Adipocyte (in vitro differentiated cells): ENCODE measurements at regions not wholly inside any gene's neighbourhood (a gene's known extent, or its start where the extent isn't known, plus 50 kb on each side); places are given as distances from the start of the nearest gene placed in this dataset.

Experiments
- DNase-seq: peaks from one replicate; pipeline ENCODE4 v3.0.0-alpha.2; 2015; ENCODE audit warnings: low read depth
- H3K27me3 ChIP-seq: replicated peaks from 2 replicates; pipeline ENCODE4 v1.7.0; 2013; ENCODE audit warnings: mild to moderate bottlenecking, low read length, moderate library complexity; ENCODE audit not compliant: control insufficient read depth, insufficient read depth
- H3K36me3 ChIP-seq: 2 replicates; pipeline ENCODE4 v1.7.0; 2013; ENCODE audit warnings: low read length, mild to moderate bottlenecking, moderate library complexity; ENCODE audit not compliant: control insufficient read depth, insufficient read depth, severe bottlenecking
- H3K4me1 ChIP-seq: 2 replicates; pipeline ENCODE4 v1.7.0; 2013; ENCODE audit warnings: mild to moderate bottlenecking, low read length, moderate library complexity; ENCODE audit not compliant: control insufficient read depth, insufficient read depth
- H3K4me3 ChIP-seq: 2 replicates; pipeline ENCODE4 v1.7.0; 2013; ENCODE audit warnings: mild to moderate bottlenecking, low read length, moderate library complexity
- H3K9ac ChIP-seq: 2 replicates; pipeline ENCODE4 v1.7.0; 2013; ENCODE audit warnings: mild to moderate bottlenecking, low read length, moderate library complexity
- H3K9me3 ChIP-seq: 2 replicates; pipeline ENCODE4 v1.7.0; 2013; ENCODE audit warnings: mild to moderate bottlenecking, low read length, moderate library complexity; ENCODE audit not compliant: control insufficient read depth

GRCh38 chr11:97732011-97732632 is 1288.6 kb upstream of the CNTN5 start:
- Histone ChIP-seq H3K4me3 (no peak overlapping the region), H3K27me3 (no peaks in the 10 kb centered on the region), H3K9ac (no peak overlapping the region), H3K4me1 (no peaks in the 10 kb centered on the region), H3K9me3 (no peaks in the 10 kb centered on the region), H3K36me3 (no peaks in the 10 kb centered on the region)
- no peak for DNase-seq

GRCh38 chr11:97738751-97739150 is 1282.0 kb upstream of the CNTN5 start:
- no peak for DNase-seq
- H3K36me3 ChIP-seq: no peaks in the 10 kb centered on the region
- no peaks in the 10 kb centered on the region for H3K27me3 ChIP-seq
- H3K9me3 ChIP-seq: no peaks in the 10 kb centered on the region
- H3K9ac ChIP-seq: no peak overlapping the region
- H3K4me3 ChIP-seq: no peak overlapping the region
- H3K4me1 ChIP-seq: no peaks in the 10 kb centered on the region

GRCh38 chr11:97739932-97740800 is 1280.6 kb upstream of the CNTN5 start:
- Histone ChIP-seq H3K4me1 (no peaks in the 10 kb centered on the region), H3K36me3 (no peaks in the 10 kb centered on the region), H3K27me3 (no peaks in the 10 kb centered on the region), H3K9me3 (no peaks in the 10 kb centered on the region), H3K9ac (no peak overlapping the region), H3K4me3 (no peak overlapping the region)
- peak; percentile 89 for DNase-seq

- no peaks in the 10 kb centered on the region for H3K9me3 ChIP-seq
- DNase-seq: no peak
Observed at GRCh38 chr11:97740801-97741151, 1280.0 kb upstream of the CNTN5 start.

GRCh38 chr11:97742717-97743116 is 1278.0 kb upstream of the CNTN5 start:
- no peaks in the 10 kb centered on the region for H3K36me3 ChIP-seq
- no peaks in the 10 kb centered on the region for H3K9me3 ChIP-seq
- H3K9ac ChIP-seq: no peak overlapping the region
- H3K27me3 ChIP-seq: no peaks in the 10 kb centered on the region
- H3K4me3 ChIP-seq: no peak overlapping the region
- H3K4me1 ChIP-seq: no peaks in the 10 kb centered on the region
- DNase-seq: peak; percentile 36

More at GRCh38 chr11:97740801-97741151, 1280.0 kb upstream of the CNTN5 start:
- Histone ChIP-seq H3K9ac (no peak overlapping the region), H3K27me3 (no peaks in the 10 kb centered on the region), H3K4me1 (no peaks in the 10 kb centered on the region), H3K36me3 (no peaks in the 10 kb centered on the region), H3K4me3 (no peak overlapping the region)

GRCh38 chr11:97743205-97743742 is 1277.5 kb upstream of the CNTN5 start:
- Histone ChIP-seq H3K27me3 (no peaks in the 10 kb centered on the region), H3K4me3 (peak overlapping the region; percentile 17), H3K4me1 (no peaks in the 10 kb centered on the region), H3K9ac (no peak overlapping the region), H3K36me3 (no peaks in the 10 kb centered on the region), H3K9me3 (no peaks in the 10 kb centered on the region)
- DNase-seq: peak; percentile 29

- Histone ChIP-seq H3K36me3 (no peaks in the 10 kb centered on the region), H3K9me3 (no peaks in the 10 kb centered on the region), H3K9ac (no peak overlapping the region), H3K4me3 (no peak overlapping the region), H3K4me1 (no peaks in the 10 kb centered on the region), H3K27me3 (no peaks in the 10 kb centered on the region)
- no peak for DNase-seq
Observed at GRCh38 chr11:97745515-97746050, 1275.2 kb upstream of the CNTN5 start.

GRCh38 chr11:97746818-97747217 is 1273.9 kb upstream of the CNTN5 start:
- H3K9me3 ChIP-seq: peaks cover 3% of the 10 kb centered on the region
- H3K9ac ChIP-seq: no peak overlapping the region
- H3K36me3 ChIP-seq: no peaks in the 10 kb centered on the region
- DNase-seq: no peak
- no peaks in the 10 kb centered on the region for H3K4me1 ChIP-seq
- H3K4me3 ChIP-seq: no peak overlapping the region
- H3K27me3 ChIP-seq: no peaks in the 10 kb centered on the region

GRCh38 chr11:97751405-97751804 is 1269.3 kb upstream of the CNTN5 start:
- Histone ChIP-seq H3K9ac (no peak overlapping the region), H3K4me3 (no peak overlapping the region), H3K36me3 (no peaks in the 10 kb centered on the region), H3K27me3 (no peaks in the 10 kb centered on the region), H3K4me1 (no peaks in the 10 kb centered on the region), H3K9me3 (peaks cover 8% of the 10 kb centered on the region)
- no peak for DNase-seq

GRCh38 chr11:97751952-97752351 is 1268.8 kb upstream of the CNTN5 start:
- Histone ChIP-seq H3K27me3 (no peaks in the 10 kb centered on the region), H3K36me3 (no peaks in the 10 kb centered on the region), H3K4me1 (no peaks in the 10 kb centered on the region), H3K9ac (no peak overlapping the region), H3K4me3 (no peak overlapping the region), H3K9me3 (peaks cover 8% of the 10 kb centered on the region)
- no peak for DNase-seq

- H3K27me3 ChIP-seq: no peaks in the 10 kb centered on the region
- peaks cover 8% of the 10 kb centered on the region for H3K9me3 ChIP-seq
- no peak overlapping the region for H3K4me3 ChIP-seq
- no peaks in the 10 kb centered on the region for H3K4me1 ChIP-seq
- DNase-seq: no peak
- H3K9ac ChIP-seq: no peak overlapping the region
- H3K36me3 ChIP-seq: no peaks in the 10 kb centered on the region
Observed at GRCh38 chr11:97754976-97755375, 1265.8 kb upstream of the CNTN5 start.
